22Rv1 (cell line): ENCODE measurements at regions not wholly inside any gene's neighbourhood (a gene's known extent, or its start where the extent isn't known, plus 50 kb on each side); places are given as distances from the start of the nearest gene placed in this dataset.

ENCODE experiments used
- H3K27ac ChIP-seq: fragments of 450-650 bp; 2 replicates; pipeline ENCODE4 v1.5.1; 2017
- ZFX ChIP-seq: fragments of 450-650 bp; IDR thresholded peaks from 2 replicates; pipeline ENCODE4 v1.6.1; 2017; ENCODE audit warnings: antibody characterized with exemption, borderline replicate concordance
- TF ChIP-seq, protein P1 (sequence below): fragments of 450-650 bp; IDR thresholded peaks from 2 replicates; pipeline ENCODE4 v1.5.1; 2017; ENCODE audit warnings: mild to moderate bottlenecking

DNA sequence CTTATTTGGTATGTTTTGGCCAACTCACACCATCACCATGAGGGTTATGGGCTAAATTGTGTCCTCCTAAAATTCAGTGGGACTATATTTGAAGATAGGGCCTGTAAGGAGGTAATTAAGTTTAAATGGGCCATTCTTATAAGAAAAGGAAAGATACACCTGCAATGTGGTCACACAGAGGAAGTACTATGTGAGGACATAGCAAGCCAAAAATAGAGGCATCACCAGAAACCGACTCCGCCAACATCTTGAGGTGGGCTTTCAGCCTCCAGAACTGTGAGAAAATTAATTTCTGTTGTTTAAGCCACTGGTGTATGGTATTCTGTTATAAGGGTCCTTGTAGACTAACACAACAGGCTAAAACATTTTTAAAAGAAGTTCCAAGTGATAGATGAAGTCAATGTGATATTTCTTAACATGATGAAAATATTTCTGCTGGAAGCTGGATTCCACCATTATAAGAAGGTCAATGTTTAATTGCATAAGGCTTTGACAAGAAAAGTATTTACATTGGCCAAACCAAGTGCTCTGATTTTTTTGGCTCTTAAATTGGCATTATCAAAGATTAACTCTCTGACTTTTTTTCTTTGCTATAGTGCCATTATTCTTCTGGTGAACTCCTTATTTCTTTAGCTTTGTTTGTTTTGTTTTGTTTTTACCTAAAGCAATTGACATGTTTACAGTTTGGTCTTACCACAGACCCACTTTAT lies 540.9 kb downstream of the PPARGC1A start:
- no peak overlapping the region for H3K27ac ChIP-seq
- TF ChIP-seq, protein P1, sequence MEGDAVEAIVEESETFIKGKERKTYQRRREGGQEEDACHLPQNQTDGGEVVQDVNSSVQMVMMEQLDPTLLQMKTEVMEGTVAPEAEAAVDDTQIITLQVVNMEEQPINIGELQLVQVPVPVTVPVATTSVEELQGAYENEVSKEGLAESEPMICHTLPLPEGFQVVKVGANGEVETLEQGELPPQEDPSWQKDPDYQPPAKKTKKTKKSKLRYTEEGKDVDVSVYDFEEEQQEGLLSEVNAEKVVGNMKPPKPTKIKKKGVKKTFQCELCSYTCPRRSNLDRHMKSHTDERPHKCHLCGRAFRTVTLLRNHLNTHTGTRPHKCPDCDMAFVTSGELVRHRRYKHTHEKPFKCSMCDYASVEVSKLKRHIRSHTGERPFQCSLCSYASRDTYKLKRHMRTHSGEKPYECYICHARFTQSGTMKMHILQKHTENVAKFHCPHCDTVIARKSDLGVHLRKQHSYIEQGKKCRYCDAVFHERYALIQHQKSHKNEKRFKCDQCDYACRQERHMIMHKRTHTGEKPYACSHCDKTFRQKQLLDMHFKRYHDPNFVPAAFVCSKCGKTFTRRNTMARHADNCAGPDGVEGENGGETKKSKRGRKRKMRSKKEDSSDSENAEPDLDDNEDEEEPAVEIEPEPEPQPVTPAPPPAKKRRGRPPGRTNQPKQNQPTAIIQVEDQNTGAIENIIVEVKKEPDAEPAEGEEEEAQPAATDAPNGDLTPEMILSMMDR: no peak
- no peak for TF ChIP-seq ZFX

- no peak for TF ChIP-seq ZFX
- TF ChIP-seq, protein P1: peak; percentile 37; the same call in 1 of the 2 replicates
- H3K27ac ChIP-seq: no peak overlapping the region
Observed at GRCh38 chr4:23337292-23337691, 552.6 kb downstream of the PPARGC1A start.

- H3K27ac ChIP-seq: no peak overlapping the region
- no peak for TF ChIP-seq ZFX
- TF ChIP-seq, protein P1: no peak
Observed at GRCh38 chr4:23333946-23334878, 555.6 kb downstream of the PPARGC1A start.

DNA sequence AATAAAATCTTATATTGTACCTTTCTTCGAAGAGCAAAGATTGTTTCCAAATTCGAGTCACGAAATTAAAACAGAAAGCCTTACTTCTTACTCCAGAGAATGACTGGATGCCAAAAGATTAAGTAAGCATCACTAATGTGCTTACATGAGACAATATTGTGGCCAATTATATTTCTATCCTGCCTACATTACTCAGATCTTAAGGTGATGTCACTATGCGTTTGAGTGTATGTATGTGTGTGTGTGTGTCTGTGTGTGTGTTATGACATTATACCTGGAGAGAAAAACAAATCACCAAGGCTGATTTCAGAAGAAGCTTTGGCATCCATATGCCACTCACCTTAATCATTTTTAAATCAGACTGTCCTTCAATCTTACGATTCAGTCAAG lies 556.3 kb downstream of the PPARGC1A start:
- no peak for TF ChIP-seq ZFX
- TF ChIP-seq, protein P1: no peak

GRCh38 chr4:23332313-23332712 lies 557.5 kb downstream of the PPARGC1A start:
- TF ChIP-seq, protein P1: no peak
- TF ChIP-seq ZFX: no peak
- H3K27ac ChIP-seq: no peak overlapping the region

More for the DNA sequence above, 556.3 kb downstream of the PPARGC1A start:
- H3K27ac ChIP-seq: no peak overlapping the region

DNA sequence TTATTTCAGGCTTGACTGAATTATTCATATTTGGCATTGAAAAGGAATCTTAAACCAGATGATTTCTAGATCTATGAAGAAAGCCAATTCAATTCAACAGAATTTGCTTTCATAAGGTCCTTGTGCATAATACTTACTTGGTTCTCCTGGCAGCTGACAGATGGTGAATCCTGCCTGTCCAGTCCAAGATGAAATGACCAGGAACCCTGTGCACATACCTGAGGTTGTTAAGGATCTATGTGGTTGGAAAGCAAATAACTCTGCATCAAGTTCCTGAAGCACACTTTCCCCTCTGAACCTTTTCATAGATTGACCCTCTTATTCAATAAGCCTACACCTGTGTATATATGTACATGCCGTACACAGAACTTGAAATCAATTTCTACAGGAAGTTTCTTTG lies 562.7 kb downstream of the PPARGC1A start:
- TF ChIP-seq ZFX: no peak
- TF ChIP-seq, protein P1: no peak
- no peak overlapping the region for H3K27ac ChIP-seq
